OCI-LY7 (cell line): ENCODE measurements at regions not wholly inside any gene's neighbourhood (a gene's known extent, or its start where the extent isn't known, plus 50 kb on each side); places are given as distances from the start of the nearest gene placed in this dataset.

Source experiments
- BruUV-seq: library from RNA; stranded (reverse); fragments of 400-500 nt; replicated peaks from 2 replicates; lab custom pipeline; 2021; lab: Mats Ljungman, UMichigan
- CTCF ChIA-PET: fragments of 300-600 bp; sonication (Branson Sonifier 250); formaldehyde crosslinking; loops from one replicate; lab custom pipeline; 2022; ENCODE audit warnings: antibody characterized with exemption; ENCODE audit not compliant: unreplicated experiment; lab: Charles Lee
- POLR2A ChIA-PET: fragments of 300-600 bp; sonication (Branson Sonifier 250); formaldehyde crosslinking; loops from one replicate; lab custom pipeline; 2022; ENCODE audit warnings: antibody characterized with exemption; lab: Charles Lee
- DNase-seq: peaks from one replicate; pipeline ENCODE4 v3.0.0-alpha.2; 2015; ENCODE audit warnings: low spot score
- H2AFZ ChIP-seq: fragments of 200-600 bp; sonication (generic), shearing (Covaris generic); 2 replicates; pipeline ENCODE4 v1.6.1; 2014; ENCODE audit warnings: mild to moderate bottlenecking, antibody characterized with exemption, low read length, moderate library complexity
- H3K27ac ChIP-seq: fragments of 200-600 bp; sonication (generic); 2 replicates; pipeline ENCODE4 v1.5.1; 2014; ENCODE audit warnings: mixed run types, low read depth, mild to moderate bottlenecking, moderate library complexity, low read length, inconsistent platforms; ENCODE audit not compliant: poor library complexity, severe bottlenecking
- H3K36me3 ChIP-seq: fragments of 200-600 bp; sonication (generic); 2 replicates; pipeline ENCODE4 v1.6.1; 2014; ENCODE audit warnings: mild to moderate bottlenecking, antibody characterized with exemption, low read length, moderate library complexity, mixed read lengths; ENCODE audit not compliant: insufficient read depth
- H3K4me1 ChIP-seq: fragments of 200-600 bp; sonication (generic); 2 replicates; pipeline ENCODE4 v1.5.1; 2014; ENCODE audit warnings: mild to moderate bottlenecking, low read length; ENCODE audit not compliant: insufficient read depth, poor library complexity, severe bottlenecking
- H3K4me2 ChIP-seq: fragments of 200-600 bp; sonication (generic); 2 replicates; pipeline ENCODE4 v1.6.1; 2014; ENCODE audit warnings: mild to moderate bottlenecking, low read length
- H3K4me3 ChIP-seq: fragments of 200-600 bp; sonication (generic); 2 replicates; pipeline ENCODE4 v1.5.1; 2014; ENCODE audit warnings: mild to moderate bottlenecking, low read depth, low read length; ENCODE audit not compliant: poor library complexity, severe bottlenecking
- H3K79me2 ChIP-seq: fragments of 200-600 bp; sonication (generic); 2 replicates; pipeline ENCODE4 v1.6.1; 2016; ENCODE audit warnings: low read depth, mild to moderate bottlenecking, low read length, moderate library complexity, mixed read lengths; ENCODE audit not compliant: insufficient read depth
- H3K9me2 ChIP-seq: fragments of 200-600 bp; sonication (generic); 2 replicates; pipeline ENCODE4 v1.6.1; 2016; ENCODE audit warnings: mild to moderate bottlenecking, low read length, mixed read lengths; ENCODE audit not compliant: insufficient read depth
- H3K9me3 ChIP-seq: fragments of 200-600 bp; sonication (generic); 2 replicates; pipeline ENCODE4 v1.6.1; 2014; ENCODE audit warnings: mild to moderate bottlenecking, mixed run types, low read length, mixed read lengths
- H4K20me1 ChIP-seq: fragments of 200-600 bp; sonication (generic); 2 replicates; pipeline ENCODE4 v1.6.1; 2014; ENCODE audit warnings: mild to moderate bottlenecking, antibody characterized with exemption, low read length, moderate library complexity, mixed read lengths; ENCODE audit not compliant: insufficient read depth
- CTCF ChIP-seq: fragments of 200-600 bp; sonication (generic); conservative IDR thresholded peaks from 2 replicates; pipeline ENCODE4 v1.5.1; 2014; ENCODE audit warnings: mild to moderate bottlenecking, antibody characterized with exemption, low read length, moderate library complexity, mixed read lengths
- EZH2phosphoT487 ChIP-seq: fragments of 200-600 bp; sonication (generic); IDR thresholded peaks from 2 replicates; pipeline ENCODE4 v1.6.1; 2018; ENCODE audit warnings: low read depth, borderline replicate concordance, mild to moderate bottlenecking, mixed run types, antibody characterized with exemption, low read length, moderate library complexity, mixed read lengths
- intact Hi-C: fragments of 100-400 bp; cut with micrococcal nuclease; formaldehyde crosslinking; loops from one replicate; pipeline ENCODE4 v1.10.0; 2022; ENCODE audit not compliant: unreplicated experiment

- POLR2A ChIA-PET = no interaction called here
Measured at GRCh38 chr11:91749251-91749650, 475.4 kb upstream of the FAT3 start.

GRCh38 chr11:91742155-91742554 is 482.5 kb upstream of the FAT3 start:
- intact Hi-C loops = no loop called here
- H3K36me3 ChIP-seq = no peaks in the 10 kb centered on the region
- H3K9me3 ChIP-seq = no peaks in the 10 kb centered on the region
- H3K4me1 ChIP-seq = no peaks in the 10 kb centered on the region
- DNase-seq = no peak
- ChIA-PET CTCF (no interaction called here), POLR2A (no interaction called here)
- no peaks in the 10 kb centered on the region for H4K20me1 ChIP-seq
- no peaks in the 10 kb centered on the region for H3K9me2 ChIP-seq
- H3K4me2 ChIP-seq = no peak overlapping the region
- no peak overlapping the region for H2AFZ ChIP-seq
- BruUV-seq = no TSS peak
- no peaks in the 10 kb centered on the region for H3K79me2 ChIP-seq
- TF ChIP-seq EZH2phosphoT487 (no peak), CTCF (no peak)
- H3K27ac ChIP-seq = no peak overlapping the region
- H3K4me3 ChIP-seq = no peak overlapping the region

More at GRCh38 chr11:91749251-91749650, 475.4 kb upstream of the FAT3 start:
- no peak overlapping the region for H3K4me3 ChIP-seq
- H2AFZ ChIP-seq = no peak overlapping the region
- H3K4me1 ChIP-seq = no peaks in the 10 kb centered on the region
- intact Hi-C loops = no loop called here
- CTCF ChIA-PET = no interaction called here
- no peaks in the 10 kb centered on the region for H3K9me2 ChIP-seq
- DNase-seq = no peak
- H3K9me3 ChIP-seq = no peaks in the 10 kb centered on the region
- no peak overlapping the region for H3K27ac ChIP-seq
- H4K20me1 ChIP-seq = no peaks in the 10 kb centered on the region
- no peaks in the 10 kb centered on the region for H3K36me3 ChIP-seq
- H3K4me2 ChIP-seq = no peak overlapping the region
- BruUV-seq = no TSS peak
- TF ChIP-seq CTCF (no peak), EZH2phosphoT487 (no peak)
- H3K79me2 ChIP-seq = no peaks in the 10 kb centered on the region

GRCh38 chr11:91731051-91731450 is 493.6 kb upstream of the FAT3 start:
- no peak overlapping the region for H3K4me3 ChIP-seq
- no peak for DNase-seq
- no peak overlapping the region for H2AFZ ChIP-seq
- ChIA-PET POLR2A (no interaction called here), CTCF (no interaction called here)
- intact Hi-C loops = no loop called here
- H3K4me2 ChIP-seq = no peak overlapping the region
- BruUV-seq = no TSS peak
- no peaks in the 10 kb centered on the region for H3K36me3 ChIP-seq
- no peaks in the 10 kb centered on the region for H3K9me2 ChIP-seq
- no peaks in the 10 kb centered on the region for H4K20me1 ChIP-seq
- H3K9me3 ChIP-seq = no peaks in the 10 kb centered on the region
- H3K79me2 ChIP-seq = no peaks in the 10 kb centered on the region
- TF ChIP-seq EZH2phosphoT487 (no peak), CTCF (no peak)
- no peak overlapping the region for H3K27ac ChIP-seq
- no peaks in the 10 kb centered on the region for H3K4me1 ChIP-seq
